Mesendoderm (in vitro differentiated cells): ENCODE measurements at regions not wholly inside any gene's neighbourhood (a gene's known extent, or its start where the extent isn't known, plus 50 kb on each side); places are given as distances from the start of the nearest gene placed in this dataset.

ENCODE experiments used
- DNase-seq: peaks from one replicate; pipeline ENCODE4 v3.0.0; 2013
- H2AK5ac ChIP-seq: 2 replicates; pipeline ENCODE4 v1.6.1; 2013; ENCODE audit warnings: low read length, inconsistent platforms
- H2BK120ac ChIP-seq: 2 replicates; pipeline ENCODE4 v1.6.1; 2013; ENCODE audit warnings: low read depth, mild to moderate bottlenecking, low read length, moderate library complexity, mixed read lengths
- H2BK15ac ChIP-seq: replicated peaks from 2 replicates; pipeline ENCODE4 v1.6.1; 2013; ENCODE audit warnings: low read depth, mild to moderate bottlenecking, moderate library complexity
- H2BK5ac ChIP-seq: 2 replicates; pipeline ENCODE4 v1.6.1; 2013; ENCODE audit warnings: low read length, inconsistent platforms
- H3K18ac ChIP-seq: 2 replicates; pipeline ENCODE4 v1.6.1; 2013; ENCODE audit warnings: mild to moderate bottlenecking, low read length, mixed read lengths
- H3K23ac ChIP-seq: one replicate; pipeline ENCODE4 v1.6.1; 2013; ENCODE audit warnings: low read length
- H3K27ac ChIP-seq: 2 replicates; pipeline ENCODE4 v1.5.1; 2013; ENCODE audit warnings: low read depth, mild to moderate bottlenecking, inconsistent platforms, low read length, moderate library complexity
- H3K27me3 ChIP-seq: 2 replicates; pipeline ENCODE4 v1.6.1; 2013; ENCODE audit warnings: low read length, control low read depth, mild to moderate bottlenecking, inconsistent platforms; ENCODE audit not compliant: insufficient read depth, poor library complexity
- H3K36me3 ChIP-seq: 2 replicates; pipeline ENCODE4 v1.6.1; 2013; ENCODE audit warnings: low read length, inconsistent platforms; ENCODE audit not compliant: control insufficient read depth, insufficient read depth
- H3K4ac ChIP-seq: one replicate; pipeline ENCODE4 v1.6.1; 2013; ENCODE audit warnings: low read depth, mild to moderate bottlenecking, low read length, moderate library complexity
- H3K4me1 ChIP-seq: 2 replicates; pipeline ENCODE4 v1.6.1; 2013; ENCODE audit warnings: low read depth, low read length, inconsistent platforms; ENCODE audit not compliant: control insufficient read depth
- H3K4me2 ChIP-seq: 2 replicates; pipeline ENCODE4 v1.6.1; 2013; ENCODE audit warnings: low read length
- H3K4me3 ChIP-seq: 2 replicates; pipeline ENCODE4 v1.5.1; 2013; ENCODE audit warnings: mild to moderate bottlenecking, low read length
- H3K56ac ChIP-seq: one replicate; pipeline ENCODE4 v1.6.1; 2013; ENCODE audit warnings: low read length
- H3K79me1 ChIP-seq: 2 replicates; pipeline ENCODE4 v1.6.1; 2013; ENCODE audit warnings: low read length, inconsistent platforms
- H3K79me2 ChIP-seq: 2 replicates; pipeline ENCODE4 v1.6.1; 2013; ENCODE audit warnings: mild to moderate bottlenecking, low read length; ENCODE audit not compliant: control insufficient read depth, insufficient read depth
- H3K9ac ChIP-seq: 2 replicates; pipeline ENCODE4 v1.6.1; 2013; ENCODE audit warnings: low read length, inconsistent platforms
- H4K5ac ChIP-seq: one replicate; pipeline ENCODE4 v1.6.1; 2013; ENCODE audit warnings: low read length
- H4K8ac ChIP-seq: one replicate; pipeline ENCODE4 v1.6.1; 2013; ENCODE audit warnings: low read depth, mild to moderate bottlenecking, control low read depth, low read length, moderate library complexity
- WGBS: extraction: QIAGEN DNeasy Blood & Tissue Kit; methylation state at CpG from one replicate; pipeline ENCODE4 v1.1.7; 2013; ENCODE audit warnings: low lambda C conversion rate, missing lambda C conversion rate; ENCODE audit not compliant: insufficient coverage; ENCODE audit errors: extremely low coverage; 5-methylcytosine and 5-hydroxymethylcytosine counted together

DNA sequence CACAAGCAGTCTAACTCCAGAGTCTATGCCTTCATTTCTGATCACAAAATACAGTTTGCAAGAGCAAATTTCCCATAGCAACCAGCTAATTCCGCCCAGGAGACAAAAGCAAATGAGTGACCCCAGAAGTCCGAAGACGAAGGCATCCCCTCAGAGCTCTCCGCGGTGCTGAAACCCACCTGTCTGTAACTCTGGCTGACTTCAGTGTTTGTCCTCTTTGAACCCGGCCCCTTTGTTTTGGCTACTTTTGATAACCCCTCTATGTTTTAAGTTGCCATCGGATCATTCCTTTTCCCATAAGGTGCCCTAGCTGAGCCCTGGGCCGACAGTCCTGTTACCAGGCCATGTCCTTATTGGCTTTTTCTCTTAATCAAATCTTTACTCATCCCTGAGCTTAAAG, 515.8 kb downstream of the PTPRU start:
- H3K9ac ChIP-seq: no peak overlapping the region
- H3K27ac ChIP-seq: no peak overlapping the region
- DNase-seq: peak; percentile 44
- H3K4me1 ChIP-seq: no peaks in the 10 kb centered on the region
- no peaks in the 10 kb centered on the region for H3K79me1 ChIP-seq
- H3K56ac ChIP-seq: no peak overlapping the region
- H3K18ac ChIP-seq: no peak overlapping the region
- H3K36me3 ChIP-seq: no peaks in the 10 kb centered on the region
- H3K79me2 ChIP-seq: no peaks in the 10 kb centered on the region
- H3K27me3 ChIP-seq: no peaks in the 10 kb centered on the region
- H3K4me3 ChIP-seq: no peak overlapping the region
- no peak overlapping the region for H2BK15ac ChIP-seq
- no peak overlapping the region for H4K5ac ChIP-seq
- no CpG with 5 or more reads among the region's 8 CpGs for WGBS
- no peak overlapping the region for H3K4me2 ChIP-seq
- H2BK5ac ChIP-seq: no peak overlapping the region
- no peak overlapping the region for H2AK5ac ChIP-seq
- H3K23ac ChIP-seq: no peak overlapping the region
- H2BK120ac ChIP-seq: no peak overlapping the region
- no peak overlapping the region for H3K4ac ChIP-seq
- H4K8ac ChIP-seq: no peak overlapping the region

DNA sequence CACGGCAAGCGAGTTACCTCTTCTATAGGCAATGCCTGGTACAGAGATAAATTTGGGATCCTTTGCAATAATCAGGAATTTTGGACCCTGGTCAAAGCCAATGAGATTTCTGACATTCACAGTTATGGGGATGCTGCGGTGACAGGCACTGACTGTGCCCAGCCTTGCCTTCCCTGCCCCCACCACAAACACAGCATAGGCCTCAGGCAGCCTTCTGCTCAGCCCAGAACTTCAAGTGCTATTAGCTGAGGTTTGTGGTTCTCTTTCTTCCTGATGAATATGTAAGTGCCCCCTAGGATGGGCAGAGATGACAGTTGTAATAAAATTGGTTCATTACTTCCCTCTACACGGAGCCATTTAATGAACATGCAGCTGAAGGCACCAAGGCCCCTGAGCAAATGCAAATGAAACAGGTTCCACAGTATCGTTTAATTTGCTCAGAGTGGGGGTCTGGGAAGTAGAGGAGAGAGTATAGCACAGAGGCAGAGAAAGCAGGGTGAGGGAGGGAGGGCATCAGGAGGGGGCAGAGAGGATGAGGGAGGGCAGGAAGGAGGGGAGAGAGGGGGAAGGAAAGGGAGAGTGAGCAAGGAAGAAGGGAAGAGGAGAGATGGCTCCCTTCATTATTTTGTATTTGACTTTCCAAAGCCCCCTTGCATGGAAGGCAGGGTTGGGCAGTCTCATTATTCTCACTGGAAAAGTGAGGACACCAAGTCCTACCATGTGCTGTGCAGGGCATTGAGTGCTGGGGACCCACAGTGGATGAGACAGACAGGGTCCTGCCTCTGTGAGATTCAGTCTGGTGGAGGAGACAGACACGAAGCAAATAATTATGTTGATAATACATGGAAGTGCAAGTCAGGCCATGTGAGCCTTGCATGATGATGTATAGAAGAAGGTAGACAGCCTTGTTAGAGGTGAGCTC, 513.0 kb downstream of the PTPRU start:
- Histone ChIP-seq H4K8ac (no peak overlapping the region), H4K5ac (no peak overlapping the region), H3K18ac (no peak overlapping the region), H2AK5ac (no peak overlapping the region), H2BK5ac (no peak overlapping the region), H3K56ac (no peak overlapping the region), H3K79me1 (no peaks in the 10 kb centered on the region), H3K4me1 (no peaks in the 10 kb centered on the region), H3K36me3 (no peaks in the 10 kb centered on the region), H2BK15ac (no peak overlapping the region), H3K4me3 (no peak overlapping the region), H3K27ac (no peak overlapping the region), H3K4ac (no peak overlapping the region), H3K27me3 (no peaks in the 10 kb centered on the region), H2BK120ac (no peak overlapping the region), H3K23ac (no peak overlapping the region), H3K4me2 (no peak overlapping the region), H3K79me2 (no peaks in the 10 kb centered on the region), H3K9ac (no peak overlapping the region)
- no peak for DNase-seq
- no CpG with 5 or more reads among the region's 6 CpGs for WGBS

- no peak overlapping the region for H2BK120ac ChIP-seq
- H3K4me2 ChIP-seq: no peak overlapping the region
- H3K23ac ChIP-seq: no peak overlapping the region
- no peaks in the 10 kb centered on the region for H3K79me1 ChIP-seq
- H3K27ac ChIP-seq: no peak overlapping the region
- no peak overlapping the region for H4K8ac ChIP-seq
- DNase-seq: no peak
- H2BK5ac ChIP-seq: no peak overlapping the region
- H2AK5ac ChIP-seq: no peak overlapping the region
- no peaks in the 10 kb centered on the region for H3K36me3 ChIP-seq
- H3K56ac ChIP-seq: no peak overlapping the region
- H4K5ac ChIP-seq: no peak overlapping the region
- whole genome bisulfite sequencing: no CpG with 5 or more reads among the region's 3 CpGs
- no peaks in the 10 kb centered on the region for H3K27me3 ChIP-seq
- H3K9ac ChIP-seq: no peak overlapping the region
- H3K4me3 ChIP-seq: no peak overlapping the region
- H3K4ac ChIP-seq: no peak overlapping the region
- H3K4me1 ChIP-seq: no peaks in the 10 kb centered on the region
- no peak overlapping the region for H3K18ac ChIP-seq
- no peaks in the 10 kb centered on the region for H3K79me2 ChIP-seq
- H2BK15ac ChIP-seq: no peak overlapping the region
These were observed 510.9 kb downstream of the PTPRU start for GRCh38 chr1:29747196-29747595.

DNA sequence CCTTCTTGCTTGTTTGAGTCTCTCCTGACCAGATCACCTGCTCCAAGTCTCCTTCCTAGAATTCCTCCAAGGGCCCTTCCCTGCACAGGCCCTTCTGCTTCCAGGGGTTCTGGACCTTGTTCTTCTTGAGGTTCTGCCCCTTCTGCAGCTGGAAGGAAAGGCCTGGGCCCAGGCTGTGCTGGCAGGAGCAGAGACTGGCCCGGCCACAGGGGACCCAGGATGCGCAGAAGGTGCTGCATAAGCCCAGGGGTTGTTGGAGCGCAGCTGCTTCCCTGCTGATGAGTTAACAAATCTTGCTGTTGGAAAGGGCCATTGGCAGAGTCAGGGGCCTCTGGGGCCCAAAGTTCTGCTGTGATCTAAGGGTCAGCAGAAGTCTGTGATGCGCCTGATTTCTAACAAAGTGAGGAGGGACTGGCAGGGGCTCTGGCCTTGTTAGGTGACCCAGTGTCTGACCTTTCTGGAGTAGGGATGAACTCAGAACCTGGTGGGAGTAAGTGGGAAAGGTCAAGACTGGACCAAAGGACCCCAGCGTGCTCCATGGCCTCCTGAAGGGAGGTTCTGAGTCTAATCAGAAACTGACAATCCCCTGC, 509.8 kb downstream of the PTPRU start:
- Histone ChIP-seq H3K4me3 (no peak overlapping the region), H3K23ac (no peak overlapping the region), H3K4me1 (no peaks in the 10 kb centered on the region), H3K36me3 (no peaks in the 10 kb centered on the region), H3K56ac (no peak overlapping the region), H2BK120ac (no peak overlapping the region), H4K5ac (no peak overlapping the region), H3K79me2 (no peaks in the 10 kb centered on the region), H3K9ac (no peak overlapping the region), H3K18ac (no peak overlapping the region), H2BK5ac (no peak overlapping the region), H3K27ac (no peak overlapping the region), H3K79me1 (no peaks in the 10 kb centered on the region), H4K8ac (no peak overlapping the region), H2AK5ac (no peak overlapping the region), H3K4me2 (no peak overlapping the region), H2BK15ac (no peak overlapping the region), H3K4ac (no peak overlapping the region), H3K27me3 (no peaks in the 10 kb centered on the region)
- DNase-seq: no peak
- WGBS: no CpG with 5 or more reads among the region's 5 CpGs

DNA sequence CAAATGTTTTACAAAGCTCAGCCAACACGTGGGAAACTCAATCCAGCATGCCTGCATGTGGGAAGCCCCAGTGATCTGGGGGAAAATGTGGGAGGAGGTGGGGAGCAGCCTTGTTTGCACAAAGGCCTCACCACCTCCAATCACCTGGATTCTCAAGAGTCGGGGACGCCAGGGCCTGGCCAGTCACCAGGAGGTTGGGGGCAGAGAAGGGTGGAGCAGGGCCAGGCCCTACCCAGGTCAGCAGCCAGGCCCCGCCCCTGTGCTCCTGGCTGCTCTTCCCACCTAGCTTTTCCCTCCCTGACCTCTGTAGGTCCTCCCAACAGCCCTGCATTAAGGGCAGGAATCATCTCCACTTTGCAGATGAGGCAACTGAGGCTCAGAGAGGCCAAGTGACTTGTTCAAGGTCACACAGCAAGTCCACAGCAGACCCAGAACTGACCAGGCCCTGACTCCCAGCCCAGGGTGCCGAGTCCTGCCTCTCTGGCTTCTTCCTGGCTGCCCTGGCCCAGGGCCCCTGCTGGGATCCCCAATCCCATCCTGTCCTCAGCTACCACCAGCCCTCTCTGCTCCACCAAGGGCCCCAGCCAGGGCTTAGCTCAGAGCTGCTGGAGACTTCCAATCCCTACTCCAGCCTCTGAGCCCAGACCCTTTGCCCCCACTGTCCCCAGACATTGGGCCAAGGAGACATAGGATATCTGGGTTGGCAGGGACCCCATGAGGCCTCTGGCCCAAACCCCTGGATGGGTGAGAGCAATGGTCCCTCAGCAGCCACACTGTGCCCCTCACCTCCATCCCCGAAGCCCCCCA, 508.6 kb downstream of the PTPRU start:
- Histone ChIP-seq H3K27ac (no peak overlapping the region), H3K9ac (no peak overlapping the region), H3K79me1 (no peaks in the 10 kb centered on the region), H2AK5ac (no peak overlapping the region), H3K56ac (no peak overlapping the region), H3K18ac (no peak overlapping the region), H4K8ac (no peak overlapping the region), H3K4me3 (no peak overlapping the region), H3K36me3 (no peaks in the 10 kb centered on the region), H3K27me3 (no peaks in the 10 kb centered on the region), H3K4me2 (no peak overlapping the region), H3K23ac (no peak overlapping the region), H3K4ac (no peak overlapping the region), H2BK15ac (no peak overlapping the region), H3K4me1 (no peaks in the 10 kb centered on the region), H2BK5ac (no peak overlapping the region), H2BK120ac (no peak overlapping the region), H3K79me2 (no peaks in the 10 kb centered on the region), H4K5ac (no peak overlapping the region)
- no peak for DNase-seq
- no CpG with 5 or more reads among the region's 6 CpGs for WGBS
